Liver (tissue), 8 donors: ENCODE measurements at regions not wholly inside any gene's neighbourhood (a gene's known extent, or its start where the extent isn't known, plus 50 kb on each side); places are given as distances from the start of the nearest gene placed in this dataset.

Experiments used
- DNase-seq: peaks from one replicate; pipeline ENCODE4 v3.0.0-alpha.2; 2017; ENCODE audit warnings: low spot score
- H3K27ac ChIP-seq, 2 donors: one replicate each; pipeline ENCODE4 v1.7.0; 2013; ENCODE audit warnings: inconsistent platforms in 2 of 2, low read length in 2 of 2, control low read depth in 1 of 2, low read depth in 1 of 2, mild to moderate bottlenecking in 1 of 2
- H3K27me3 ChIP-seq, 4 donors: one replicate each; pipeline versions ENCODE4 v1.6.1 to v1.7.0; 2013; ENCODE audit warnings: low read length in 3 of 4, inconsistent platforms in 1 of 4, mild to moderate bottlenecking in 1 of 4, moderate library complexity in 1 of 4; ENCODE audit not compliant: control insufficient read depth in 4 of 4, insufficient read depth in 4 of 4
- H3K36me3 ChIP-seq, 4 donors: one replicate each; pipeline versions ENCODE4 v1.6.1 to v1.7.0; 2013; ENCODE audit warnings: low read length in 3 of 4, mild to moderate bottlenecking in 3 of 4, low read depth in 1 of 4, moderate library complexity in 1 of 4; ENCODE audit not compliant: control insufficient read depth in 4 of 4, insufficient read depth in 3 of 4
- H3K4me1 ChIP-seq, 4 donors: one replicate each; pipeline versions ENCODE4 v1.6.1 to v1.7.0; 2013; ENCODE audit warnings: low read length in 3 of 4, mild to moderate bottlenecking in 3 of 4, moderate library complexity in 1 of 4; ENCODE audit not compliant: control insufficient read depth in 4 of 4, insufficient read depth in 4 of 4
- H3K4me3 ChIP-seq, 3 donors: one replicate each; pipeline versions ENCODE4 v1.6.1 to v1.7.0; 2013; ENCODE audit warnings: low read length in 3 of 3, control low read depth in 1 of 3, low read depth in 1 of 3, mild to moderate bottlenecking in 1 of 3
- H3K9ac ChIP-seq, 2 donors: one replicate each; pipeline ENCODE4 v1.7.0; 2013; ENCODE audit warnings: low read length in 2 of 2, mild to moderate bottlenecking in 2 of 2, moderate library complexity in 2 of 2, control low read depth in 1 of 2, low read depth in 1 of 2
- H3K9me3 ChIP-seq, 4 donors: one replicate each; pipeline versions ENCODE4 v1.6.1 to v1.7.0; 2013; ENCODE audit warnings: low read length in 3 of 4; ENCODE audit not compliant: control insufficient read depth in 4 of 4
- CTCF ChIP-seq: fragments of 150-350 bp; IDR thresholded peaks from 2 replicates; pipeline ENCODE4 v1.5.1; 2017; ENCODE audit warnings: improper control_type of control experiment, low read depth, low read length; ENCODE audit not compliant: missing input control
- EGR1 ChIP-seq, 2 donors: IDR thresholded peaks; 2 replicates each; pipeline ENCODE4 v1.6.1; 2016 to 2018; ENCODE audit warnings: antibody characterized with exemption in 2 of 2, low read depth in 2 of 2
- FOXA1 ChIP-seq: IDR thresholded peaks from 2 replicates; pipeline ENCODE4 v1.6.1; 2016; ENCODE audit warnings: antibody characterized with exemption
- GABPA ChIP-seq, 2 donors: IDR thresholded peaks in 1 of 2; conservative IDR thresholded peaks in 1 of 2; 2 replicates each; pipeline ENCODE4 v1.6.1; 2016; ENCODE audit warnings: antibody characterized with exemption in 2 of 2, mild to moderate bottlenecking in 1 of 2, moderate library complexity in 1 of 2
- JUND ChIP-seq, 2 donors: IDR thresholded peaks; 2 replicates each; pipeline ENCODE4 v1.6.1; 2016; ENCODE audit warnings: antibody characterized with exemption in 2 of 2
- NR2F2 ChIP-seq: IDR thresholded peaks from 2 replicates; pipeline ENCODE4 v1.6.1; 2016; ENCODE audit warnings: antibody characterized with exemption
- RAD21 ChIP-seq, 2 donors: IDR thresholded peaks; 2 replicates each; pipeline ENCODE4 v1.6.1; 2016; ENCODE audit warnings: antibody characterized with exemption in 2 of 2, mild to moderate bottlenecking in 2 of 2
- RXRA ChIP-seq, 2 donors: IDR thresholded peaks; 2 replicates each; pipeline ENCODE4 v1.6.1; 2017 to 2018; ENCODE audit warnings: antibody characterized with exemption in 2 of 2, mild to moderate bottlenecking in 1 of 2
- SP1 ChIP-seq: IDR thresholded peaks from 2 replicates; pipeline ENCODE4 v1.6.1; 2018; ENCODE audit warnings: antibody characterized with exemption, mild to moderate bottlenecking
- TAF1 ChIP-seq: conservative IDR thresholded peaks from 2 replicates; pipeline ENCODE4 v1.6.1; 2016; ENCODE audit warnings: antibody characterized with exemption, mild to moderate bottlenecking
- YY1 ChIP-seq: IDR thresholded peaks from 2 replicates; pipeline ENCODE4 v1.6.1; 2016; ENCODE audit warnings: antibody characterized with exemption, mild to moderate bottlenecking
- WGBS: extraction: QIAGEN DNeasy Blood & Tissue Kit; methylation state at CpG from one replicate; pipeline ENCODE4 v1.1.7; 2013; 5-methylcytosine and 5-hydroxymethylcytosine counted together
- TF ChIP-seq, protein P1 (sequence below): IDR thresholded peaks from 2 replicates; pipeline ENCODE4 v1.6.1; 2016; ENCODE audit warnings: antibody characterized with exemption, mild to moderate bottlenecking
- TF ChIP-seq, protein P2 (sequence below): IDR thresholded peaks from 2 replicates; pipeline ENCODE4 v1.6.1; 2016; ENCODE audit warnings: antibody characterized with exemption
- TF ChIP-seq, protein P3 (sequence below): IDR thresholded peaks from 2 replicates; pipeline ENCODE4 v1.6.1; 2016; ENCODE audit warnings: antibody characterized with exemption
- donor health status: healthy.
- donor health status: healthy.
- donor health status: healthy.
- donor health status: healthy.
- donor health status: healthy.

- Histone ChIP-seq H3K4me3 (no peak overlapping the region), H3K4me1 (no peaks in the 10 kb centered on the region), H3K27ac (no peak overlapping the region), H3K27me3 (no peaks in the 10 kb centered on the region), H3K36me3 (peaks cover 0 to 2% (median 0%) of the 10 kb centered on the region in 4 donors), H3K9ac (no peak overlapping the region), H3K9me3 (no peaks in the 10 kb centered on the region)
- 90% methylated on average over 6 of the region's 6 CpGs for WGBS
- no peak for DNase-seq
- TF ChIP-seq NR2F2 (no peak), RAD21 (IDR thresholded peaks at IDR 0.05) (no peak), EGR1 (IDR thresholded peaks at IDR 0.05; ENCODE audit: low read depth in 2 of 2) (no peak), TAF1 (no peak), JUND (IDR thresholded peaks at IDR 0.05) (no peak), FOXA1 (no peak), SP1 (no peak), YY1 (no peak), CTCF (no peak), RXRA (IDR thresholded peaks at IDR 0.05) (no peak), GABPA (IDR thresholded peaks at IDR 0.05 in 1 of 2, conservative IDR thresholded peaks at IDR 0.05 in 1 of 2) (no peak)
- TF ChIP-seq, protein P1, sequence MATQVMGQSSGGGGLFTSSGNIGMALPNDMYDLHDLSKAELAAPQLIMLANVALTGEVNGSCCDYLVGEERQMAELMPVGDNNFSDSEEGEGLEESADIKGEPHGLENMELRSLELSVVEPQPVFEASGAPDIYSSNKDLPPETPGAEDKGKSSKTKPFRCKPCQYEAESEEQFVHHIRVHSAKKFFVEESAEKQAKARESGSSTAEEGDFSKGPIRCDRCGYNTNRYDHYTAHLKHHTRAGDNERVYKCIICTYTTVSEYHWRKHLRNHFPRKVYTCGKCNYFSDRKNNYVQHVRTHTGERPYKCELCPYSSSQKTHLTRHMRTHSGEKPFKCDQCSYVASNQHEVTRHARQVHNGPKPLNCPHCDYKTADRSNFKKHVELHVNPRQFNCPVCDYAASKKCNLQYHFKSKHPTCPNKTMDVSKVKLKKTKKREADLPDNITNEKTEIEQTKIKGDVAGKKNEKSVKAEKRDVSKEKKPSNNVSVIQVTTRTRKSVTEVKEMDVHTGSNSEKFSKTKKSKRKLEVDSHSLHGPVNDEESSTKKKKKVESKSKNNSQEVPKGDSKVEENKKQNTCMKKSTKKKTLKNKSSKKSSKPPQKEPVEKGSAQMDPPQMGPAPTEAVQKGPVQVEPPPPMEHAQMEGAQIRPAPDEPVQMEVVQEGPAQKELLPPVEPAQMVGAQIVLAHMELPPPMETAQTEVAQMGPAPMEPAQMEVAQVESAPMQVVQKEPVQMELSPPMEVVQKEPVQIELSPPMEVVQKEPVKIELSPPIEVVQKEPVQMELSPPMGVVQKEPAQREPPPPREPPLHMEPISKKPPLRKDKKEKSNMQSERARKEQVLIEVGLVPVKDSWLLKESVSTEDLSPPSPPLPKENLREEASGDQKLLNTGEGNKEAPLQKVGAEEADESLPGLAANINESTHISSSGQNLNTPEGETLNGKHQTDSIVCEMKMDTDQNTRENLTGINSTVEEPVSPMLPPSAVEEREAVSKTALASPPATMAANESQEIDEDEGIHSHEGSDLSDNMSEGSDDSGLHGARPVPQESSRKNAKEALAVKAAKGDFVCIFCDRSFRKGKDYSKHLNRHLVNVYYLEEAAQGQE, result no peak
- TF ChIP-seq, protein P2, sequence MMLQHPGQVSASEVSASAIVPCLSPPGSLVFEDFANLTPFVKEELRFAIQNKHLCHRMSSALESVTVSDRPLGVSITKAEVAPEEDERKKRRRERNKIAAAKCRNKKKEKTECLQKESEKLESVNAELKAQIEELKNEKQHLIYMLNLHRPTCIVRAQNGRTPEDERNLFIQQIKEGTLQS, result no peak
These were observed 67.8 kb downstream of the TCF20 start for GRCh38 chr22:42202669-42203068.

DNA sequence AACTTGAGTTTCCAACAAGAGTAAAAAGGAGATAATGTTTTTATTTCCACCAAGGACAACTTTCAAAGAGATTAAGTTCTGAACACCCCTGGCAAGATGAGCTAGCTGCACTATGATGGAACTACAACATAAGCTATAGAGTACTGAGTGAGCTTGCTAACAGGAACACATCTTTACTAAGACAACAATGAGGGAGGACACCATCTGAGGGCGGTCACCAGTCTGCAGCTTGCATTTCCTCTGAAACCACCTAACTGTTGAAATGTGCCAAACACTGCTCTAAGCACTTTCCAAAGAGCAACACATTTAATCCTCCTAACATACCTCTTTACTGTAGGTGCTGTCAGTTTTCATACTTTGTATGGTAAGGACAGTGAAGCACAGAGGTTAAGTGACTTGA lies 68.4 kb downstream of the TCF20 start:
- H3K27ac ChIP-seq, result no peak overlapping the region
- H3K27me3 ChIP-seq, result no peaks in the 10 kb centered on the region
- no peaks in the 10 kb centered on the region for H3K4me1 ChIP-seq
- TF ChIP-seq CTCF, result no peak
- no peak for TF ChIP-seq SP1
- TF ChIP-seq RXRA (IDR thresholded peaks at IDR 0.05), result no peak
- TF ChIP-seq, protein P3, sequence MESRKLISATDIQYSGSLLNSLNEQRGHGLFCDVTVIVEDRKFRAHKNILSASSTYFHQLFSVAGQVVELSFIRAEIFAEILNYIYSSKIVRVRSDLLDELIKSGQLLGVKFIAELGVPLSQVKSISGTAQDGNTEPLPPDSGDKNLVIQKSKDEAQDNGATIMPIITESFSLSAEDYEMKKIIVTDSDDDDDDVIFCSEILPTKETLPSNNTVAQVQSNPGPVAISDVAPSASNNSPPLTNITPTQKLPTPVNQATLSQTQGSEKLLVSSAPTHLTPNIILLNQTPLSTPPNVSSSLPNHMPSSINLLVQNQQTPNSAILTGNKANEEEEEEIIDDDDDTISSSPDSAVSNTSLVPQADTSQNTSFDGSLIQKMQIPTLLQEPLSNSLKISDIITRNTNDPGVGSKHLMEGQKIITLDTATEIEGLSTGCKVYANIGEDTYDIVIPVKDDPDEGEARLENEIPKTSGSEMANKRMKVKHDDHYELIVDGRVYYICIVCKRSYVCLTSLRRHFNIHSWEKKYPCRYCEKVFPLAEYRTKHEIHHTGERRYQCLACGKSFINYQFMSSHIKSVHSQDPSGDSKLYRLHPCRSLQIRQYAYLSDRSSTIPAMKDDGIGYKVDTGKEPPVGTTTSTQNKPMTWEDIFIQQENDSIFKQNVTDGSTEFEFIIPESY, result no peak
- TF ChIP-seq NR2F2, result no peak
- no peak for TF ChIP-seq YY1
- TF ChIP-seq EGR1 (IDR thresholded peaks at IDR 0.05; ENCODE audit: low read depth in 2 of 2), result no peak
- DNase-seq, result no peak
- 80% methylated on average over 1 of the region's 1 CpG for WGBS
- no peak overlapping the region for H3K9ac ChIP-seq
- H3K9me3 ChIP-seq, result no peaks in the 10 kb centered on the region
- H3K36me3 ChIP-seq, result peaks cover 0 to 2% (median 0%) of the 10 kb centered on the region in 4 donors
- H3K4me3 ChIP-seq, result no peak overlapping the region
